ENCODE measurements at regions not wholly inside any gene's neighbourhood (a gene's known extent, or its start where the extent isn't known, plus 50 kb on each side); places are given as distances from the start of the nearest gene placed in this dataset.

- DNase-seq (ENCODE audit: low read depth, low spot score), result no peak
These were observed 293.6 kb downstream of the HIVEP2 start for GRCh38 chr6:142651384-142651783.

GRCh38 chr6:142653710-142654420, 291.1 kb downstream of the HIVEP2 start:
- TF ChIP-seq CTCF (IDR thresholded peaks at IDR 0.05; ENCODE audit: low read depth, low read length), result no peak
- H3K4me3 ChIP-seq (ENCODE audit: low read depth, low read length), result no peak overlapping the region
- in situ Hi-C loops (cut with HindIII; ENCODE audit: low sequenced_read_pairs), result no loop called here
- no peak for DNase-seq (ENCODE audit: low read depth, low spot score)

More at GRCh38 chr6:142651384-142651783, 293.6 kb downstream of the HIVEP2 start:
- in situ Hi-C loops (cut with HindIII; ENCODE audit: low sequenced_read_pairs), result no loop called here
- no peak overlapping the region for H3K4me3 ChIP-seq (ENCODE audit: low read depth, low read length)
- no peak for TF ChIP-seq CTCF (IDR thresholded peaks at IDR 0.05; ENCODE audit: low read depth, low read length)

- no peak for TF ChIP-seq CTCF (IDR thresholded peaks at IDR 0.05; ENCODE audit: low read depth, low read length)
- in situ Hi-C loops (cut with HindIII; ENCODE audit: low sequenced_read_pairs), result no loop called here
- no peak overlapping the region for H3K4me3 ChIP-seq (ENCODE audit: low read depth, low read length)
- DNase-seq (ENCODE audit: low read depth, low spot score), result no peak
These were observed 285.3 kb downstream of the HIVEP2 start for GRCh38 chr6:142659661-142660060.

- in situ Hi-C loops (cut with HindIII; ENCODE audit: low sequenced_read_pairs), result no loop called here
- no peak overlapping the region for H3K4me3 ChIP-seq (ENCODE audit: low read depth, low read length)
- no peak for DNase-seq (ENCODE audit: low read depth, low spot score)
- TF ChIP-seq CTCF (IDR thresholded peaks at IDR 0.05; ENCODE audit: low read depth, low read length), result no peak
These were observed 279.6 kb downstream of the HIVEP2 start for GRCh38 chr6:142665393-142665792.

GRCh38 chr6:142666599-142667185, 278.3 kb downstream of the HIVEP2 start:
- no peak overlapping the region for H3K4me3 ChIP-seq (ENCODE audit: low read depth, low read length)
- DNase-seq (ENCODE audit: low read depth, low spot score), result no peak
- in situ Hi-C loops (cut with HindIII; ENCODE audit: low sequenced_read_pairs), result no loop called here
- TF ChIP-seq CTCF (IDR thresholded peaks at IDR 0.05; ENCODE audit: low read depth, low read length), result no peak

- no peak for TF ChIP-seq CTCF (IDR thresholded peaks at IDR 0.05; ENCODE audit: low read depth, low read length)
- no peak for DNase-seq (ENCODE audit: low read depth, low spot score)
- in situ Hi-C loops (cut with HindIII; ENCODE audit: low sequenced_read_pairs), result no loop called here
- H3K4me3 ChIP-seq (ENCODE audit: low read depth, low read length), result no peak overlapping the region
These were observed 275.3 kb downstream of the HIVEP2 start for GRCh38 chr6:142669471-142670351.
